NCI-H748 (cell line): ENCODE measurements at regions not wholly inside any gene's neighbourhood (a gene's known extent, or its start where the extent isn't known, plus 50 kb on each side); places are given as distances from the start of the nearest gene placed in this dataset.
"Not testable (repeated sequence)": the region's sequence is repeated elsewhere in the genome, so short reads cannot be mapped to it uniquely, and the experiment has no call there.

ENCODE experiments used
- DNase-seq: peaks from one replicate; lab custom pipeline; 2025; ENCODE audit not compliant: unreplicated experiment; lab: John Stamatoyannopoulos, UW

DNA sequence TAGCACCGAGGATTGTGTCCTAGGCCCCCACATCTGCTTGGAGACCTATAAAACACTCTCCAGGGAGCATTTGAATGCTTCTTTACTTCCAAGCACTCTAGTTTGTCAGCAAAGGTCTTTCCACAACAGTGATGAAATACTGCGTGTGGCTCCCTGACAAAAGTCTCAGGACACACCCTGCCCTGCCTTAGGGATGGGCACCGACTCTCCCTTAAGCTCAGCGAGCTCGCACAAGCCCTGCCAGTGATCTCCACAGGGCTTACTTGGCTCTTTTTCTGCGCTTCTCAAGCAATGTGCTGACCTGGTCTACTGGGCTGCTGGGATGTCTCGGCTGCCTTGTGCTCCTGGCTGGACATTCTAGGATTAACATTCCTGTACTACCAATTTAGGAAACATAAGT lies 84.3 kb upstream of the MPP7 start:
- DNase-seq = no peak

- DNase-seq = no peak
Measured at GRCh38 chr10:28391283-28391682, 88.4 kb upstream of the MPP7 start.

DNA sequence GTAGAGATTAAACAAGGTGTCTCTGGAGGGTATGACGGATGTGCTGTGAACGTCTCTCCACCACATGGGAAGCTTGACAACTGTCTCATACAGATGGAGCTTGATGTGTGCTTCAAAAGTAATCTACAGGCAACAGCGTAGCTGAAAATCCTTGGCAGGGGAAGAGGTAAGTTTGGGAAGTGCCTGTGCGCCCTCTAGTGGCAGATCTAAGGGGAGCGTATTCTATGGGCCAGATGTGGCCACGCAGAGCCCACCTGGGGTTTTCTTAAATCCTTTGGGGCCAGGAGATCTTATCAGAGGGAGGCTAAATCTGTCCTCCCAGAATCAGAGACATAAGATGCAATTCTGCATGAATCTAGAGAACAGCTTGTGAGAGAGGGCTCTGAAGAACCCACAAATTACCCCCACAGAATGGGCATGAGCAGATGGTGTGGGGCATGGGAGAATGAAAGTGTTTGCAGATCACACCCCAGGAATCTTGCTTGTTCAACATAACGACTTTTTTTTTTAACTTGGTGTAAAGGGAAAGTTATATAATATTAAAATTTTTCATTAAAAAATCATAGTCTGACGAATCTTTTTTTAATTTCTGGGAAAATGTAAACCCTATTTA lies 91.2 kb upstream of the MPP7 start:
- peak; percentile 38 for DNase-seq

- DNase-seq = no peak
Measured at GRCh38 chr10:28396331-28396730, 93.5 kb upstream of the MPP7 start.

- no peak for DNase-seq
Measured at GRCh38 chr10:28397229-28397628, 94.4 kb upstream of the MPP7 start.

- no peak for DNase-seq
Measured at GRCh38 chr10:28400176-28400575, 97.3 kb upstream of the MPP7 start.

DNA sequence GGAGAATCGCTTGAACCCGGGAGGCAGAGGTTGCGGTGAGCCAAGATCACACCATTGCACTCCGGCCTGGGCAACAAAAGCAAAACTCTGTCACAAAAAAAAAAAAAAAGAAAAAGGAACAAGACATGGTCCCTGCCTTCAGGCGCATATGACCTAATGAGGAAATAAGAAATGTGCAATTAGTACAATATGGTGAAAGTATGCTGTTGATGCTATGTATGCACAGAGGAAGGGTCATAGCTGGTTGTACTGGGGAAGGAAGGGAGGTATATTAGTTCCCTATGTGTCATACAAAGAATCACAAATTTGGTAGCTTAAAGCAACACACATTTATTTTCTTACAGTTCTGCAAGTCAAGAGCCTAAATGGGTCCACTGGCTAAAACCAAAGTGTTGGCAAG lies 97.8 kb upstream of the MPP7 start:
- DNase-seq = no peak

GRCh38 chr10:28402611-28403073 lies 99.8 kb upstream of the MPP7 start:
- DNase-seq = not testable (repeated sequence)

GRCh38 chr10:28403090-28403489 lies 100.2 kb upstream of the MPP7 start:
- no peak for DNase-seq

DNA sequence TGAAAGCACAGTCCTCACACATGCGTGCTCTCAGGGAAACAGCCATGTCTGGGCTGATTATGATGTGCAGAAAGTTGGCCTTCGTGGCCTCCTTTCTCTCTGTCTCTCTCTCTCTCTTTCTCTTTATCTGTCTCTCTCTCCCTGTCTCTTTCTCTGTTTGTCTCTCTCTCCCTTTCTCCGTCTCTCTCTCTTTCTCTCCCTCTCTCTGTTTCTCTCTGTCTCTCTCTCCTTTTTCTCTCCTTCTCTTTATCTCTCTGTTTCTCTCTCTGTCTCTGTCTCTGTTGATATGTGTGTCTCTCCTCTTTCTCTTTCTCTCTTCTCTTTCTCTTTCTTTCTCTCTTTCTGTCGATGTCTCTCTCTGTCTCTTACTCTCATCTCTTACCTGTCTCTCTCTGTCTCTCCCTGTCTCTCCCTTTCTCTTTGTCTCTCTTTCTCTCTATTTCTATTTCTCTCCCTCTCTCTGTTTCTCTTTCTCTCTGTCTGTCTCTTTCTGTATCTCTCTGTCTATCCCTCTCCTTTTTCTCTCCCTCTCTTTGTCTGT lies 105.4 kb upstream of the MPP7 start:
- no peak for DNase-seq

GRCh38 chr10:28410420-28411135 lies 107.7 kb upstream of the MPP7 start:
- DNase-seq = no peak

GRCh38 chr10:28411136-28411460 lies 108.2 kb upstream of the MPP7 start:
- no peak for DNase-seq

- no peak for DNase-seq
Measured at GRCh38 chr10:28411648-28412047, 108.8 kb upstream of the MPP7 start.

GRCh38 chr10:28418069-28418468 lies 114.8 kb upstream of the WAC start:
- DNase-seq = no peak

DNA sequence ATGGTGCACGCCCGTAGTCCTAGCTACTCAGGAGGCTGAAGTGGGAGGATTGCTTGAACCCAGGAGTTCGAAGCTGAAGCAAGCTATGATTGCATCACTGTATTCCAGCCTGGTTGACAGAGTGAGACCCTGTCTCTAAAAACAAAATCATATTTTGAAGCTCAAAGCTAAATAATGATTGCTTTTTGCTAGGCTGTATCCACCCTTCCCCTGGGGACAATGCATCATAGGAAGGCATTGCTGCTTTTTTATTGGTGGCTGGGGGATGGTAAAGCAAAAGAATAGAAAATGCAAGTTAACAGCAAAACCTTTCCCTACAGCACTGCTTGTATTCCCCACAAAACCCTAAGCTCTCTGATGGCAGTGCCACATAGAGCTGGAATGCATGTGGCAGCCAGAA lies 107.5 kb upstream of the WAC start:
- no peak for DNase-seq

GRCh38 chr10:28426392-28427159 lies 106.3 kb upstream of the WAC start:
- DNase-seq = no peak

DNA sequence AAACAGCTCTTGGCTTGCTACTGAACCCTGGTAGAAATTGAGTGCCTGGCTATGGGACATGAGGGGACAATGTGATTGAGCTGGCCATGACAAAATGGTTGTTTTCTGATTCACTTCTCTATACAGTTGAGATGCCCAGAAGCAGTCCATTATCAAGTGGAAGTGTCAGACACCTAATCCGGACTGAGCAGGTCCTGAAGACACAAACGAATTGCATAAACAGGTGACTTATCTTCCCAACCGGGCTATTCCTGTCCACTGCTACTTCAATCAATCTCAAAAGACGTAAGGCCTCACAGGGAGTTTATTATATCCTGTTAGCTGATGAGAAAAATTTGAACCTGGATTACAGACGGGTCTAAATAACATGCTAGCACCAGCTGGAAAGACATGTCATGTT lies 105.5 kb upstream of the WAC start:
- no peak for DNase-seq

DNA sequence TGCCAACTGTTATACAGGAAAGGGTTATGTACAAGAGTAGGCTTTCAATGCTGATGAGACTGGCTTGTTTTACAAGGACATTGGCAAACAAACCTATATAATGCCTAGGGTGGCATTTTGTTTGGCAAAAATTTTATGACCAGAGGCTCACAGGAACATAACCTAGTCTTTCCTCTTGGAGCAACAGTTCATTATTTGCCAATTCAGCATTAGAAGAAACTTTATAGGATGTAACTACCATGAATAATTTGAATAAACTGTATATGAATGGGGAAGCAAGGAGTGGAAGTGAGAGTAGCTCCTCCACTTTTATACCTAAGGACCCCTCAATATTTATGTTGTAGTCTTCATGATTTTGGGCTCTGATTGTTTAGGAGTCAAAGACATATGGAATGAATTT lies 103.9 kb upstream of the WAC start:
- DNase-seq = no peak

DNA sequence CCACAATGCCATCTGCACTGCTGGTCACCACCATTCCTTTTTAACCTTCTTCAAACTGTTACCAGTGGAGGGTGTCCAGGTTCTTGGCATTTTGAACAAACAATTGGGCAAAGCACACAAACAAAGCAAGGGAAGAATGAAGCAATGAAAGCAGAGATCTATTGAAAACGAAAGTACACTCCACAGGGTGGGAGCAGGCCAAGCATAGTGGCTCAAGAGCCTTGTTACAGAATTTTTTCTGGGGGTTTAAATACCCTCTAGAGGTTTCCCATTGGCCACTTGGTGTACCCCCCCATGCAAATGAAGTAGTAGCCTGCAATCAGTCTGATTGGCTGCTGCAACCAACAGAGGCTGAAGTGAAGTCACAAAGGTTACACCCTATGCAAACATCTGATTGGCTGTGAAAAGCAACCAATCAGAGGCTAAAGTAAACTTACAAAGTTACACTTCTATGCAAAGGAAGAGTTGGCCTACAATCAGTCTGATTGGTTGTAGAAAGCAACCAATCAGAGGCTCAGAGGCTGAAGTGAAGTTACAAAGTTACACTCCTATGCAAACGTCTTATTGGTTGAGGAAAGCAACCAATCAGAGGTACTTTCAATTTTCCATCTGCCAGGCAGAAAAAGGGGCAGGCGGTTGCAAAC lies 103.2 kb upstream of the WAC start:
- no peak for DNase-seq

DNA sequence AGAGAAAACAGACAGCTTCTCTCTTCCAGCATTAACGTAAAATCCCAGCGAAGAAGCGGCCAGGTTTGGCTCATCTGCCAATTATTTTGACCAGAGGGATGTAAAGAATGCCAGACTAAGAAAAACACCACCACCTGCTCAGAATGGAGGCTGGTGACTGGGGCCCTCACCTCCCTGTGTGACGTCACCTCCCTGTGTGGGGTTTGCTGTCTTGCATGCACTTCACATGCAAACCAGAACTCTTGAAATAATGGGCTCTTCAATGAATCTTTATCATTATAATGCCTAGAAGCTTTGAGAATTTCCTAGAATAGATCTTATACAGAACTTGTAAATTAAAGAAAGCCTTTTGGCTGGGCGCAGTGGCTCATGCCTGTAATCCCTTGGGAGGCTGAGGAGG lies 101.8 kb upstream of the WAC start:
- DNase-seq = no peak

DNA sequence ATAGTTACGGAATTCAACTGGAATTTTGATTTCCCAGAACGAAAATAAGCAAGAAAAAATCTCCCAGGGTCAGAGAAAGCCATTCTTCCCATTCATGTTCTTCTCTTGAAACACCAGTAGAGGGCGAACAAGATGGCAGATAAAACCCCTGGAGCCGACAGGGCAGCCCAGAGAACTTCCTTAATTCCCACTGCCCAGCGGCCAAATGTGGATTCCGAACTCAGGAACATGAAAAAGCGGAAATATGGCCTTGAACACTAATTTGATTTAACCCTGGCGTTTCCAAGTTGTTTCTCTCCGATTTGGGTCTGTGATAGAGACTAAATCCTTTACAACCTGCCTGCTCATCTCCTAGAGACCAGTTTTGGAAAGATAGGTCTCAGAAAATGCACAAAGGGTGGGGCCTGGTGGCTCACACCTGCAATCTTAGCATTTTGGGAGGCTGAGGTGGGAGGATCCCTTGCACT lies 100.7 kb upstream of the WAC start:
- DNase-seq = peak; percentile 38
